GM19452 (cell line): ENCODE measurements at regions not wholly inside any gene's neighbourhood (a gene's known extent, or its start where the extent isn't known, plus 50 kb on each side); places are given as distances from the start of the nearest gene placed in this dataset.
"Not testable (repeated sequence)": the region's sequence is repeated elsewhere in the genome, so short reads cannot be mapped to it uniquely, and the experiment has no call there.

Experiments used
- ATAC-seq: cut with Tn5 transposase; IDR thresholded peaks from one replicate; pipeline ENCODE4 v1.9.1; 2021; ENCODE audit not compliant: unreplicated experiment

- not testable (repeated sequence) for ATAC-seq
These were observed 108.5 kb downstream of the FOXD4L6 start for GRCh38 chr9:41019858-41020562.

GRCh38 chr9:41018948-41019347 is 109.5 kb downstream of the FOXD4L6 start:
- not testable (repeated sequence) for ATAC-seq

GRCh38 chr9:41016699-41017098 is 111.8 kb downstream of the FOXD4L6 start:
- ATAC-seq: not testable (repeated sequence)

GRCh38 chr9:40999952-41000700 is 128.4 kb downstream of the FOXD4L6 start:
- not testable (repeated sequence) for ATAC-seq

- not testable (repeated sequence) for ATAC-seq
These were observed 133.0 kb downstream of the FOXD4L6 start for GRCh38 chr9:40995490-40995889.

- ATAC-seq: not testable (repeated sequence)
These were observed 134.6 kb downstream of the FOXD4L6 start for GRCh38 chr9:40993842-40994241.

- not testable (repeated sequence) for ATAC-seq
These were observed 135.1 kb downstream of the FOXD4L6 start for GRCh38 chr9:40993375-40993774.

GRCh38 chr9:40992472-40992821 is 136.0 kb downstream of the FOXD4L6 start:
- peak; percentile 37 for ATAC-seq

- peak; percentile 100 for ATAC-seq
These were observed 136.6 kb downstream of the FOXD4L6 start for GRCh38 chr9:40991741-40992471.

GRCh38 chr9:40991100-40991740 is 137.3 kb downstream of the FOXD4L6 start:
- not testable (repeated sequence) for ATAC-seq

GRCh38 chr9:40986332-40986731 is 142.1 kb downstream of the FOXD4L6 start:
- ATAC-seq: not testable (repeated sequence)

- not testable (repeated sequence) for ATAC-seq
These were observed 153.1 kb downstream of the FOXD4L6 start for GRCh38 chr9:40975351-40975750.

- not testable (repeated sequence) for ATAC-seq
These were observed 153.6 kb downstream of the FOXD4L6 start for GRCh38 chr9:40974912-40975311.

- not testable (repeated sequence) for ATAC-seq
These were observed 156.7 kb downstream of the FOXD4L6 start for GRCh38 chr9:40971773-40972172.

- ATAC-seq: not testable (repeated sequence)
These were observed 158.1 kb downstream of the FOXD4L6 start for GRCh38 chr9:40970340-40970739.

GRCh38 chr9:40962461-40962860 is 166.0 kb downstream of the FOXD4L6 start:
- ATAC-seq: not testable (repeated sequence)

GRCh38 chr9:40951876-40952494 is 176.5 kb downstream of the FOXD4L6 start:
- not testable (repeated sequence) for ATAC-seq

GRCh38 chr9:40946228-40946627 is 182.3 kb downstream of the FOXD4L6 start:
- not testable (repeated sequence) for ATAC-seq

- not testable (repeated sequence) for ATAC-seq
These were observed 185.8 kb downstream of the FOXD4L6 start for GRCh38 chr9:40942730-40943129.

GRCh38 chr9:40939888-40940209 is 188.6 kb downstream of the FOXD4L6 start:
- not testable (repeated sequence) for ATAC-seq
